ENCODE measurements at regions not wholly inside any gene's neighbourhood (a gene's known extent, or its start where the extent isn't known, plus 50 kb on each side); places are given as distances from the start of the nearest gene placed in this dataset.
"Not testable (repeated sequence)": the region's sequence is repeated elsewhere in the genome, so short reads cannot be mapped to it uniquely, and the experiment has no call there.

GRCh38 chr21:28856588-28857250, 136.0 kb downstream of the LTN1 start:
- Histone ChIP-seq H3K36me3 (ENCODE audit: control insufficient read depth in 1 of 2, insufficient read depth in 2 of 2, low read length in 1 of 2) (no peaks in the 10 kb centered on the region), H3K4me3 (ENCODE audit: low read length in 2 of 2) (no peak overlapping the region), H3K27me3 (ENCODE audit: control insufficient read depth in 1 of 2, insufficient read depth in 2 of 2, low read length in 1 of 2) (no peaks in the 10 kb centered on the region), H3K4me1 (ENCODE audit: control insufficient read depth in 1 of 2, insufficient read depth in 2 of 2, low read length in 2 of 2) (peaks cover 0 to 4% of the 10 kb centered on the region in 2 donors), H3K27ac (ENCODE audit: low read depth in 1 of 2, low read length in 2 of 2) (no peak overlapping the region), H3K9me3 (ENCODE audit: control insufficient read depth, low read length) (no peaks in the 10 kb centered on the region)
- intact Hi-C loops (cut with DNase I): no loop called here
- no peak for ATAC-seq (ENCODE audit: low FRiP score)
- DNase-seq: no peak
- WGBS, 2 donors: 30 to 47% methylated on average over 5 of the region's 5 CpGs

GRCh38 chr21:28852706-28853105, 140.0 kb downstream of the LTN1 start:
- H3K27ac ChIP-seq (ENCODE audit: low read depth in 1 of 2, low read length in 2 of 2): no peak overlapping the region
- H3K9me3 ChIP-seq (ENCODE audit: control insufficient read depth, low read length): no peaks in the 10 kb centered on the region
- no peak overlapping the region for H3K4me3 ChIP-seq (ENCODE audit: low read length in 2 of 2)
- H3K36me3 ChIP-seq (ENCODE audit: control insufficient read depth in 1 of 2, insufficient read depth in 2 of 2, low read length in 1 of 2): no peaks in the 10 kb centered on the region
- intact Hi-C loops (cut with DNase I): no loop called here
- DNase-seq: no peak
- peaks cover 0 to 4% of the 10 kb centered on the region in 2 donors for H3K4me1 ChIP-seq (ENCODE audit: control insufficient read depth in 1 of 2, insufficient read depth in 2 of 2, low read length in 2 of 2)
- no peaks in the 10 kb centered on the region for H3K27me3 ChIP-seq (ENCODE audit: control insufficient read depth in 1 of 2, insufficient read depth in 2 of 2, low read length in 1 of 2)
- WGBS, 2 donors: 71 to 75% methylated on average over 5 of the region's 5 CpGs
- ATAC-seq (ENCODE audit: low FRiP score): no peak

GRCh38 chr21:28851645-28852044, 141.0 kb downstream of the LTN1 start:
- H3K27me3 ChIP-seq (ENCODE audit: control insufficient read depth in 1 of 2, insufficient read depth in 2 of 2, low read length in 1 of 2): no peaks in the 10 kb centered on the region
- no peak for ATAC-seq (ENCODE audit: low FRiP score)
- no peak for DNase-seq
- no peak overlapping the region for H3K27ac ChIP-seq (ENCODE audit: low read depth in 1 of 2, low read length in 2 of 2)
- H3K4me3 ChIP-seq (ENCODE audit: low read length in 2 of 2): no peak overlapping the region
- H3K9me3 ChIP-seq (ENCODE audit: control insufficient read depth, low read length): no peaks in the 10 kb centered on the region
- 98 to 100% methylated on average over 1 of the region's 1 CpG for WGBS, 2 donors
- H3K36me3 ChIP-seq (ENCODE audit: control insufficient read depth in 1 of 2, insufficient read depth in 2 of 2, low read length in 1 of 2): no peaks in the 10 kb centered on the region
- peaks cover 0 to 2% of the 10 kb centered on the region in 2 donors for H3K4me1 ChIP-seq (ENCODE audit: control insufficient read depth in 1 of 2, insufficient read depth in 2 of 2, low read length in 2 of 2)
- intact Hi-C loops (cut with DNase I): no loop called here

- H3K27ac ChIP-seq (ENCODE audit: low read depth in 1 of 2, low read length in 2 of 2); H3K27me3 ChIP-seq (ENCODE audit: control insufficient read depth in 1 of 2, insufficient read depth in 2 of 2, low read length in 1 of 2); H3K4me1 ChIP-seq (ENCODE audit: control insufficient read depth in 1 of 2, insufficient read depth in 2 of 2, low read length in 2 of 2); H3K36me3 ChIP-seq (ENCODE audit: control insufficient read depth in 1 of 2, insufficient read depth in 2 of 2, low read length in 1 of 2); ATAC-seq (ENCODE audit: low FRiP score); intact Hi-C loops (cut with DNase I); DNase-seq; H3K9me3 ChIP-seq (ENCODE audit: control insufficient read depth, low read length); H3K4me3 ChIP-seq (ENCODE audit: low read length in 2 of 2): not testable (repeated sequence)
- WGBS, 2 donors: 86 to 87% methylated on average over 1 of the region's 1 CpG
Measured at GRCh38 chr21:28839237-28839636, 153.4 kb downstream of the LTN1 start.

- H3K27me3 ChIP-seq (ENCODE audit: control insufficient read depth in 1 of 2, insufficient read depth in 2 of 2, low read length in 1 of 2); ATAC-seq (ENCODE audit: low FRiP score); H3K36me3 ChIP-seq (ENCODE audit: control insufficient read depth in 1 of 2, insufficient read depth in 2 of 2, low read length in 1 of 2); H3K4me1 ChIP-seq (ENCODE audit: control insufficient read depth in 1 of 2, insufficient read depth in 2 of 2, low read length in 2 of 2); H3K4me3 ChIP-seq (ENCODE audit: low read length in 2 of 2); DNase-seq; H3K27ac ChIP-seq (ENCODE audit: low read depth in 1 of 2, low read length in 2 of 2); H3K9me3 ChIP-seq (ENCODE audit: control insufficient read depth, low read length); intact Hi-C loops (cut with DNase I): not testable (repeated sequence)
- WGBS, 2 donors: 86 to 87% methylated on average over 1 of the region's 1 CpG
Measured at GRCh38 chr21:28837426-28837825, 155.3 kb downstream of the LTN1 start.

- H3K9me3 ChIP-seq (ENCODE audit: control insufficient read depth, low read length); H3K36me3 ChIP-seq (ENCODE audit: control insufficient read depth in 1 of 2, insufficient read depth in 2 of 2, low read length in 1 of 2); DNase-seq; intact Hi-C loops (cut with DNase I); H3K4me3 ChIP-seq (ENCODE audit: low read length in 2 of 2); H3K27ac ChIP-seq (ENCODE audit: low read depth in 1 of 2, low read length in 2 of 2); H3K27me3 ChIP-seq (ENCODE audit: control insufficient read depth in 1 of 2, insufficient read depth in 2 of 2, low read length in 1 of 2); H3K4me1 ChIP-seq (ENCODE audit: control insufficient read depth in 1 of 2, insufficient read depth in 2 of 2, low read length in 2 of 2); ATAC-seq (ENCODE audit: low FRiP score): not testable (repeated sequence)
- 97 to 100% methylated on average over 1 of the region's 1 CpG for WGBS, 2 donors
Measured at GRCh38 chr21:28836588-28836987, 156.1 kb downstream of the LTN1 start.

GRCh38 chr21:28834335-28835238, 158.1 kb downstream of the LTN1 start:
- WGBS, 2 donors: 97 to 99% methylated on average over 6 of the region's 6 CpGs
- no peaks in the 10 kb centered on the region for H3K27me3 ChIP-seq (ENCODE audit: control insufficient read depth in 1 of 2, insufficient read depth in 2 of 2, low read length in 1 of 2)

GRCh38 chr21:28833609-28834008, 159.1 kb downstream of the LTN1 start:
- Histone ChIP-seq H3K27me3 (ENCODE audit: control insufficient read depth in 1 of 2, insufficient read depth in 2 of 2, low read length in 1 of 2) (no peaks in the 10 kb centered on the region), H3K27ac (ENCODE audit: low read depth in 1 of 2, low read length in 2 of 2) (no peak overlapping the region), H3K36me3 (ENCODE audit: control insufficient read depth in 1 of 2, insufficient read depth in 2 of 2, low read length in 1 of 2) (no peaks in the 10 kb centered on the region), H3K9me3 (ENCODE audit: control insufficient read depth, low read length) (no peaks in the 10 kb centered on the region), H3K4me1 (ENCODE audit: control insufficient read depth in 1 of 2, insufficient read depth in 2 of 2, low read length in 2 of 2) (no peaks in the 10 kb centered on the region), H3K4me3 (ENCODE audit: low read length in 2 of 2) (no peak overlapping the region)
- ATAC-seq (ENCODE audit: low FRiP score) (no peak), DNase-seq (no peak)
- WGBS, 2 donors: 68 to 70% methylated on average over 3 of the region's 3 CpGs
- intact Hi-C loops (cut with DNase I): no loop called here

More at GRCh38 chr21:28834335-28835238, 158.1 kb downstream of the LTN1 start:
- H3K36me3 ChIP-seq (ENCODE audit: control insufficient read depth in 1 of 2, insufficient read depth in 2 of 2, low read length in 1 of 2): no peaks in the 10 kb centered on the region
- H3K9me3 ChIP-seq (ENCODE audit: control insufficient read depth, low read length): no peaks in the 10 kb centered on the region
- DNase-seq (no peak), ATAC-seq (ENCODE audit: low FRiP score) (no peak)
- intact Hi-C loops (cut with DNase I): no loop called here
- H3K4me1 ChIP-seq (ENCODE audit: control insufficient read depth in 1 of 2, insufficient read depth in 2 of 2, low read length in 2 of 2): no peaks in the 10 kb centered on the region
- no peak overlapping the region for H3K4me3 ChIP-seq (ENCODE audit: low read length in 2 of 2)
- no peak overlapping the region for H3K27ac ChIP-seq (ENCODE audit: low read depth in 1 of 2, low read length in 2 of 2)

GRCh38 chr21:28833182-28833581, 159.5 kb downstream of the LTN1 start:
- Histone ChIP-seq H3K36me3 (ENCODE audit: control insufficient read depth in 1 of 2, insufficient read depth in 2 of 2, low read length in 1 of 2) (no peaks in the 10 kb centered on the region), H3K4me3 (ENCODE audit: low read length in 2 of 2) (no peak overlapping the region), H3K4me1 (ENCODE audit: control insufficient read depth in 1 of 2, insufficient read depth in 2 of 2, low read length in 2 of 2) (no peaks in the 10 kb centered on the region), H3K9me3 (ENCODE audit: control insufficient read depth, low read length) (no peaks in the 10 kb centered on the region), H3K27me3 (ENCODE audit: control insufficient read depth in 1 of 2, insufficient read depth in 2 of 2, low read length in 1 of 2) (no peaks in the 10 kb centered on the region), H3K27ac (ENCODE audit: low read depth in 1 of 2, low read length in 2 of 2) (no peak overlapping the region)
- ATAC-seq (ENCODE audit: low FRiP score) (no peak), DNase-seq (no peak)
- 94 to 95% methylated on average over 1 of the region's 1 CpG for WGBS, 2 donors
- intact Hi-C loops (cut with DNase I): no loop called here
